Smooth muscle cell (in vitro differentiated cells): ENCODE measurements at regions not wholly inside any gene's neighbourhood (a gene's known extent, or its start where the extent isn't known, plus 50 kb on each side); places are given as distances from the start of the nearest gene placed in this dataset.

ENCODE experiments used
- DNase-seq: peaks from one replicate; lab custom pipeline; 2025; ENCODE audit not compliant: unreplicated experiment; lab: John Stamatoyannopoulos, UW
- H2AFZ ChIP-seq: fragments of 200-600 bp; sonication (generic); 2 replicates; pipeline ENCODE4 v1.6.0; 2016; ENCODE audit warnings: antibody characterized with exemption, low read depth, mild to moderate bottlenecking
- H3F3A ChIP-seq: fragments of 200-600 bp; sonication (generic); 2 replicates; pipeline ENCODE4 v1.6.0; 2017; ENCODE audit warnings: antibody characterized with exemption, low read depth
- H3K27ac ChIP-seq: fragments of 200-600 bp; sonication (generic); 2 replicates; pipeline ENCODE4 v1.5.1; 2016; ENCODE audit warnings: low read depth, mild to moderate bottlenecking
- H3K27me3 ChIP-seq: fragments of 200-600 bp; sonication (generic); 2 replicates; pipeline ENCODE4 v1.6.1; 2016; ENCODE audit warnings: low read depth, mild to moderate bottlenecking
- H3K36me3 ChIP-seq: fragments of 200-600 bp; sonication (generic); 2 replicates; pipeline ENCODE4 v1.5.1; 2016; ENCODE audit warnings: low read depth
- H3K4me1 ChIP-seq: fragments of 200-600 bp; sonication (generic); 2 replicates; pipeline ENCODE4 v1.5.1; 2016; ENCODE audit warnings: low read depth
- H3K4me2 ChIP-seq: fragments of 200-600 bp; sonication (generic); 2 replicates; pipeline ENCODE4 v1.6.0; 2016; ENCODE audit warnings: mild to moderate bottlenecking
- H3K4me3 ChIP-seq: fragments of 200-600 bp; sonication (generic); 2 replicates; pipeline ENCODE4 v1.5.1; 2016; ENCODE audit warnings: mild to moderate bottlenecking
- H3K79me2 ChIP-seq: fragments of 200-600 bp; sonication (generic); 2 replicates; pipeline ENCODE4 v1.6.0; 2016; ENCODE audit warnings: low read depth, mild to moderate bottlenecking
- H3K9ac ChIP-seq: fragments of 200-600 bp; sonication (generic); 2 replicates; pipeline ENCODE4 v1.6.0; 2016; ENCODE audit warnings: low read depth
- H3K9me3 ChIP-seq: fragments of 200-600 bp; sonication (generic); replicated peaks from 2 replicates; pipeline ENCODE4 v1.5.1; 2016; ENCODE audit warnings: low read depth
- H4K20me1 ChIP-seq: fragments of 200-600 bp; sonication (generic); 2 replicates; pipeline ENCODE4 v1.6.0; 2016; ENCODE audit warnings: low read depth
- WGBS: methylation state at CpG from one replicate; pipeline ENCODE4 v1.1.7; 2016; ENCODE audit warnings: low lambda C conversion rate; 5-methylcytosine and 5-hydroxymethylcytosine counted together
- TF ChIP-seq, protein P1 (sequence below): fragments of 200-600 bp; sonication (generic); IDR thresholded peaks from 2 replicates; pipeline ENCODE4 v1.5.1; 2017; ENCODE audit warnings: borderline replicate concordance, mild to moderate bottlenecking, antibody characterized with exemption; ENCODE audit not compliant: insufficient read depth, poor library complexity, severe bottlenecking

DNA sequence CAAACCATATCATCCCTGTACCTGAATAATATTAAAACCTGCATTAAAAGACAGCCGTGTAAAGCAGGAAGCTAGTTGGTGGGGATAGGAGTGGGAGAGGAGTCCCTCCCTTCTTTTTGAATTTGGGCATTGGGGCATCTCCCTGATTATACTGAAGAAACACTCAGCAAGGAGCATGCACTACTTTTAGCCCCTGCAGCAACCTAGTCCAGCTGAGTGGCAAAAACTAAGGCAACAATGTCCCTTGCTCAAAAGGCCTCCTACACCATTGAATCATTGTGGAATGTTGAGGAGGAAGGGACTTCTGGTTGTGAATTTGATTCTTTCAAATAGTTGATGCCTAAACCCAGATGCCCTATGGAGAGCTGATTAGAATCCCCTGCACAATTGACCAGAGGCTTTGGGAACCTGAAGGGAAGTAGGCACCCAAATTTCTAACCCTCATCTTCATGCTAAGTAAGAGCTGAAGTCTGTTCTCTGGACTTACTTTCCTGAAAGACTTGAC lies 111.7 kb downstream of the DDX1 start:
- Histone ChIP-seq H3K27ac (no peak overlapping the region), H4K20me1 (no peaks in the 10 kb centered on the region), H3K36me3 (no peaks in the 10 kb centered on the region), H3K9ac (no peak overlapping the region), H3K79me2 (no peaks in the 10 kb centered on the region), H2AFZ (no peak overlapping the region), H3K4me2 (no peak overlapping the region), H3K9me3 (no peaks in the 10 kb centered on the region), H3F3A (no peaks in the 10 kb centered on the region), H3K4me3 (no peak overlapping the region), H3K4me1 (no peaks in the 10 kb centered on the region), H3K27me3 (no peaks in the 10 kb centered on the region)
- 95% methylated on average over 1 of the region's 1 CpG for WGBS
- TF ChIP-seq, protein P1, sequence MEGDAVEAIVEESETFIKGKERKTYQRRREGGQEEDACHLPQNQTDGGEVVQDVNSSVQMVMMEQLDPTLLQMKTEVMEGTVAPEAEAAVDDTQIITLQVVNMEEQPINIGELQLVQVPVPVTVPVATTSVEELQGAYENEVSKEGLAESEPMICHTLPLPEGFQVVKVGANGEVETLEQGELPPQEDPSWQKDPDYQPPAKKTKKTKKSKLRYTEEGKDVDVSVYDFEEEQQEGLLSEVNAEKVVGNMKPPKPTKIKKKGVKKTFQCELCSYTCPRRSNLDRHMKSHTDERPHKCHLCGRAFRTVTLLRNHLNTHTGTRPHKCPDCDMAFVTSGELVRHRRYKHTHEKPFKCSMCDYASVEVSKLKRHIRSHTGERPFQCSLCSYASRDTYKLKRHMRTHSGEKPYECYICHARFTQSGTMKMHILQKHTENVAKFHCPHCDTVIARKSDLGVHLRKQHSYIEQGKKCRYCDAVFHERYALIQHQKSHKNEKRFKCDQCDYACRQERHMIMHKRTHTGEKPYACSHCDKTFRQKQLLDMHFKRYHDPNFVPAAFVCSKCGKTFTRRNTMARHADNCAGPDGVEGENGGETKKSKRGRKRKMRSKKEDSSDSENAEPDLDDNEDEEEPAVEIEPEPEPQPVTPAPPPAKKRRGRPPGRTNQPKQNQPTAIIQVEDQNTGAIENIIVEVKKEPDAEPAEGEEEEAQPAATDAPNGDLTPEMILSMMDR = no peak
- DNase-seq = no peak

DNA sequence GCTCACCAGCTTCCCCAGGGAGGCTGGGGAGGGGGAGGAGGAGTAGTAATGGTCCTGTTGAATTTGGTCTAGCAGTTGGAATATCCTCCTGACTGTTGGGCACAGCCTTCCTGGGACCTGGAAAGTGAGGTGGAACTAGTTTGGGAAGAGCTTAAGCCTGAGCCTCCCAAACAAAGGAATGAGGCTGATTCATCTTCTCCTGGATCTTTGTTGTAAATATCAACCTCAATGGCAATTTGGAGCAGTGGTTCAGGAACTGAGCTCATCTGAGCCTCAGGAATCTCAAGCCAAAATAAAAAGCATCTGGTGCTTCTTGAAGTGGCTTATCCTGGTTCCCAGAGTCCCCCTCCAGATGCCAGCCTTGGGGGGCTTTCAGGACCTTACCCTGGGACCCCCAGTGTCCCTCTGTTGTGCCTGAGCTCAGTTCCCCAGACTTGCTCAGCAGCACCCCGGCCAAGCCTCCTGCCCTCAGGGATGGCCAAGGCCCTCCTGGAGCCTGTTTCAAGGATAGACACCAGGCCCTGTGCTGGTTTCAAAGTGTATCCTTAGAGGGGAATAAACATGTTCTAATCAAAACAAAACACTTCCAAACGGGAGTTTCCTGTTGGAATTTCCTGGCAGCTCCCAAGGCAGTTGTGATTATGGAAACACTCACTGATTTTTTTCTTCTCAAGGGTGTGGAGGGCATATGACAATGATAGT lies 112.6 kb downstream of the DDX1 start:
- H3K9ac ChIP-seq = no peak overlapping the region
- H4K20me1 ChIP-seq = no peaks in the 10 kb centered on the region
- H3K27ac ChIP-seq = no peak overlapping the region
- no peak overlapping the region for H3K4me3 ChIP-seq
- no peak for DNase-seq
- no peaks in the 10 kb centered on the region for H3K36me3 ChIP-seq
- WGBS = 55% methylated on average over 2 of the region's 2 CpGs
- TF ChIP-seq, protein P1 = no peak
- no peaks in the 10 kb centered on the region for H3K27me3 ChIP-seq
- no peaks in the 10 kb centered on the region for H3F3A ChIP-seq
- no peak overlapping the region for H2AFZ ChIP-seq
- no peaks in the 10 kb centered on the region for H3K4me1 ChIP-seq
- H3K4me2 ChIP-seq = no peak overlapping the region
- H3K79me2 ChIP-seq = no peaks in the 10 kb centered on the region
- H3K9me3 ChIP-seq = no peaks in the 10 kb centered on the region

DNA sequence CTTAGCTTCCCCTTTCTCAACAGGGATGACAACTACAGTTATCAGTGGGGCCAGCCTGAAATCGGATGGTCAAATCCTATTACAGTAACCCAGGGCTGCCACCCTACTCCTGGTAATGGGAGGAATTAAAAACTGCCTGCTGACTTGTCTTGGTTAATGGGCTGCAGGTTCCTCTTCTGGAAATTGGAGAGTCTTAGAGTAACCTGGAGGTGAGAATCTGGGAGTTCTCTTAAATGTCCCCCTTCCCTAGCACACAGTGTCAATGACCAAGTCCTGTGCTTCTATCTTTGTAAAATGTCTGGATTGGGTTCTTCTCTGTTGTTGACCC lies 113.1 kb downstream of the DDX1 start:
- Histone ChIP-seq H3K4me1 (no peaks in the 10 kb centered on the region), H3K9me3 (no peaks in the 10 kb centered on the region)

More for the DNA sequence above, 113.1 kb downstream of the DDX1 start:
- Histone ChIP-seq H3K27me3 (no peaks in the 10 kb centered on the region), H2AFZ (no peak overlapping the region), H3K9ac (no peak overlapping the region), H3K4me3 (no peak overlapping the region), H3K79me2 (no peaks in the 10 kb centered on the region), H3K4me2 (no peak overlapping the region), H3K36me3 (no peaks in the 10 kb centered on the region), H3F3A (no peaks in the 10 kb centered on the region), H4K20me1 (no peaks in the 10 kb centered on the region), H3K27ac (no peak overlapping the region)
- TF ChIP-seq, protein P1 = no peak
- no peak for DNase-seq
- 88% methylated on average over 1 of the region's 1 CpG for WGBS
